Cerebellar nuclear complex (tissue), 1 donor: ENCODE measurements at regions not wholly inside any gene's neighbourhood (a gene's known extent, or its start where the extent isn't known, plus 50 kb on each side); places are given as distances from the start of the nearest gene placed in this dataset.
"Not testable (repeated sequence)": the region's sequence is repeated elsewhere in the genome, so short reads cannot be mapped to it uniquely, and the experiment has no call there.

ENCODE experiments used
- DNase-seq, 2 experiments: peaks; one replicate each; lab custom pipeline; 2025; lab: John Stamatoyannopoulos, UW

DNA sequence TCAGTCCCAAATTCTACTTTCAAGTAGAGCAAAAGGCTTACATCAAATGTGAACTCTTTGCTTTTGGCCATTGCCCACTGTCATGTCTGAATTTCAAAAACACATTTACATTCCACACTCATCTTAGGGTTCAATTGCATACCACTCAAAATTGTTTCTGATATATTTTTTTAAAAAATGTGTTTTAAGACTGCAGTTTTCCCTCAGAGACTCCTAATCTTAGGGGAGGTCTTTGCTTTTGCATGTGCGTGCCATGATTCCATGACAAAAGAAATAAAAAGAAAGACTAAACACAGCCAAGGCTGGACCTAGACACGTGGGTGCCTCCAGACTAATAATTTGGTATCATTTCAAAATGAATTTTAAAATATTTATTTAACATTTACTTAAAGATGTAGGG is 396.8 kb upstream of the RASGRP1 start:
- DNase-seq, result no peak

DNA sequence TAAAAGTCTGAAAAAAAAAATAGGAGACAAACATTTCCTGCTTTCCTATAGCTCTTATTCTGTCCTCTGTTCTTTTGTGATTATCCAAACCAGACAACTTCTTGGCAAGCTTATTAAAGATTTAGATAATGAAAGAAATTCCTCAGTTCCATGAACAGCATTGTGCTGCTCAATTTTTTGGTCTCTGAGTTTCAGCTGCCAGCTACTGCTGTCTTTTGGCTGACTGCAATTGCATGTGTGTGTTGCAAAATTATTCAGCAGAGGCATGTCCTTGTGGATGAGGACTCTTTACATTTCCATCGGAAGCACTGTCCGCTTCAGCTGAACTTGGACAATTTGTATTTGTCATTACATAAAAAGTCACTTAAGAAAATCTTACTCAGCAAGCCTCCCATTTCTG is 397.3 kb upstream of the RASGRP1 start:
- DNase-seq, result no peak

DNA sequence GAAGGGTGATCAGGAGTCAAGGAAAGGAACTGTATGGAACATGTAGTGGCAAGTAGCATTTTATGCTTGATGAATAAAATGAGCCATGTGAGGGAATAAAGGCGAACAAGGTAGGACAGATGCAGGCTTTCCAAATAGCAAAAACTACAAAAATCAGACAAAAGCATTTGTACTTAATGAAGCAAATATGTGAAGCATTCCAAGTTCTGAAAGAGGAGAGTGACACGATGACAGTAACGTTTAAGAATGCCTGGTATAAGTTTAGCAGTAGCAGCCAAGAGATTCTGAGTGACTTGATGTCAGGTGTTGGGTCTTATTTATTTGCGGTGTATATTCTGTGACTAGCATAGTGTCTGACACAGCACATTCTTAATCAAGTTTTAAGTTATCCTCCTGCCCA is 408.2 kb upstream of the RASGRP1 start:
- no peak for DNase-seq

DNA sequence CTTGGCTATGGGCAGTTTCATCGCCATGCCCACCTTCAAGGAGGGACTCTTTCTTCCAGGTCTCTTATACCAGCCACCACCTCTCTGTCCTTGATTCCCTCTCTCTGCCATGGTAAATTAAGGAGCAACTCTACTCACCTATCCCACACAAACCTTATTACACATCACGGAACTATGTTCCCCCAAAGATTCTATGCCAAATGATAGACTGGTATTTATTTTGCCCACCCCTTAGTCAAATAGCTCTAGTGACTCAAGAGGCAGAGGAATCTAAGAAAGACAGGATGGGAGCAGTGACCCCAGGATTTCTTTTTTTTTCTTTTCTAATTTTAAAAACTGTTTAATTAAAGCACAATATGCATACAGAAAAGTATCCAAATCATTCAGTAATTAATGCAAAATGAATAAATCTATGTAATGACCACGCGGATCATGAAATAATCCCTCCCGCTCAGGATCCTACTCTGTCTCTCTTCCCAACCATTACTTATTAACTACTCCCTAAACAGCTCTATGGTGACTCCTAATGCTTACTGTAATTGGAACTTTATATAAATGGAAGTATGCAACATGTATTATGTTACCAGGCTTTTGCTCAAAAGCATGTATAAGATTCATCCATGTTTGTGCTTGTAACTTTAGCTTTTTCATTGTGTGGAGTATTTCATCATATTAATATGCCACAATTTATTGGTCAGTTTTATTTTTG is 410.8 kb upstream of the RASGRP1 start:
- no peak for DNase-seq

DNA sequence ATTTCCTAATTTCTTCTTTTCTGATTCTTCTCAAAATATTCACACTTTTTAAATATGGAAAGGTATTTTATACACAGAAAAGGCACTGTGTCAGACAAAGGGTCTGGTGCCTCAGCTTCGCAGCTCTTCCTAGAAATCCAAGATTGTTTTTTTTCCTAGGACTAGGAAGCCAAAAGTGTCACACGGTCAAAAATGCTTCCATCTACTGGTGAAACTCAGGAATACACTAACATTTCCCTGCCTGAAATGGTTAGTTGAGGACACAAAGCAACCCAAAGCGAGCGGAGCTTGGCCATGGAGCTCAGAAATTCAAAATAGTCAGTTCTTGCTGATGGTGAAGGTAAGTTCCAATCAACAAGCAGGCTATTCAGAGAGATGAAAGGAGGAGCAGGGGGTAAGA is 426.5 kb upstream of the RASGRP1 start:
- no peak for DNase-seq

DNA sequence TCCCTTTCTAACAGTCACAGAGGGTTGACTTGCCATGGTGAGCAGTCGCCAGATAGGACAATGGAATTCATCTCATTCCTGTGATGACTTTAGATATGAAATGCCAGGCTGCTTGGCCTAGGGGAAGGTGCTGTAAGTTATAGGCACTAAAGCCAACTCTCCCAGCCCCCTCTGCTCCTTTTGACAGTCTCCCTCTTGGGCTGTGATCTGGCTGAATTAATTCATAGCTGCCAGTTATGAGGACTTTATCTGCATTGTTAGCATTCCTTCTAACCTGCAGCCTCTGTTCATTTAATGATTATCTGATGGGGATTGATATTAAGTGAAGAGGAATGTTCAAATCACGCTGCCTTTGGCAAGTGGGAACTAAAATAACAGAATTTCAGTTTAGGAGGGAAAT is 427.1 kb upstream of the RASGRP1 start:
- DNase-seq, result no peak

DNA sequence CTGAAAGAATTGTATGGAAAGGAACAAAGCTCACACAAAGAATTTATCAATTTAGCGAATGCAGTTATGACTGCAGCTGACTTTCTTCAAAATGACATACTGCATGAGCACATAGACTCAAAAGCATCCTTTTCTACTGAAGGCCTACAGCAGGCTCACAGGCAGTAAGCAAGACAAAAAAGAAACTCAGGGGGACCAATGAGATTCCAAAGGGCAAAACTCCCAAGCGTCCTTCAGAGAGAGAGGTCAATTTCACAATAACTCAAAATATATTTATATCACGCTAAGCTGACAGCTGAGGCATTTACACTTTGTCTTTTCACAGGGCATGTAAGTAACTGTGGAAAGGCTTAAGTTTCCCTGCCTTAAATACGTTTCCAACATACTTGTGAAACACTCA is 427.9 kb upstream of the RASGRP1 start:
- DNase-seq, result no peak

DNA sequence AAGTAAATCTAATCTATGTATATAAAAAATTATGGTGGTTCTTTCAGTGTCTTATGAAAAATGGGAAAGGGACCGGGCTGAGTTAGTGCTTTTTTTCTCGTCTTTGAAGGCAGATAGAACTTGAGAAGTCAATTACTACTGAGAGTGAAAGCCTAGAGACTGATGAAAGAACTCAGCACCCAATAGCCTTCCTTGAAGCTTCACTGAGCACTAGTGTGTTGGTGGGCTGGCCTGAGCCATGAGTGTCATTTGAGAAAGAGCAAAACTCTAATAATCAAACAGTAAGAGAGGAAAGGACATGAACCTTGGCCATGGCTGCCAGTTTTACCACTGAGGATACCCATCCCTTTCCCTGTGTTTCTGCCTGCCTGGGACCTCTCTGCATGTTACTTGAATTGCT is 428.3 kb upstream of the RASGRP1 start:
- no peak for DNase-seq

DNA sequence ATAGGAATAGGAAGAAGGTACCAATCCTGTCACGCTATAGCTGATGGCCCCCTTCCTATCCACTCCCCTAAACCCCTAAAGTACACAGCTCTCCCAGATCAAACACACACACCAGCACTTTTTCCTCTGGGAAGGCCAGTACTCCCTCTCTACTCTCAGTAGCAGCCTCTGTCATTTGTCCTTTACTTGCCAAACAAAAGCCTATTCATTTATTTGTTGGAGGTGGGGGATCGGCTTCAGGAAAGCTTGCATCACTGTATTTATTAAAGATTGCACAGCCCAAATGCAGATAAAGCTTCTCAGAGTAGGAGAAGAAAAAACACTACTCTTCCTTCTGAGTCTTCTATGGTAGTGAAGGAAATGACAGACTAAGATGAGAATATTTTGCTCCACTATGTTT is 429.7 kb upstream of the RASGRP1 start:
- DNase-seq, result no peak

DNA sequence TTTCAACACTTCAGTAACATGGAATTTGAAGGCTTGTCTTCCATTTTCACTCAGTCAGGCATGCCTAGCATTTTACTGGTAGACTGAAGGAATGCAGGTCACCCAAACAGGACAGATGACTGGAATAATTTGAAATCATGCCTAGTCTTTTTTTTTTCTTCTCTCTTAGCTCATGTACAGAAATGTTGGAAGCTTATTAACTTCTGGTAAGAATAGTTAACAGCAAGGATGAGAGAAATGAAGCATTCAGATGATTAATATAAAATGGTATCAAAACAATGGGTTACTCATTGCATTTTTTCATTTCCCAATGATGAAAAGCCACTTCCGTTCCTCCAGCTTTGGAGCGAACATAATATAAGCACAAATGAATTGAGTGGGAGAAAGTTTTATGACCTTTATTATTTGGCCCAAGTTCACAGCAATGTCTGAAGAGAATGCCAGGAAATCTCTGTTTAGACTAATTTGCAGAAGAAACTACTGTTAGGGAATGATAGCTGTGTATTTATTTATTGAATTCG is 431.6 kb upstream of the RASGRP1 start:
- DNase-seq, result no peak

DNA sequence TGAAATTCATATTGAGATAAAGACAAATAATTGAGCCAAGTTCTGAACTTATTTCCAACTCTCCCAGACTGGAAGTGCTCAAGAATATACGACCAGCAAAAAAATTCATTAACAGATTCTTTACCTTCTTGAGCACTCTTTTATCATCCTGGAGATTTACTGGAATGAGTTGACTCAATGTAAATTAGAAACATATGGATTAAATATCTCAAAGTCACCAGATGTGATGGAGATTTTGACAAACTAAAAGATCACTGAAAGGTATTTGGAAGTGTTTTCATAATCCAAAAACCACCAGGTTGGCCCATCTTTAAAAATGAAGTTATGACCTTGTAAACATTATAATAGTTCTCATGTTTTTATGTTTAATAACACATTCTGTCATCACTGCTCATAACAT is 433.2 kb upstream of the RASGRP1 start:
- DNase-seq, result no peak

DNA sequence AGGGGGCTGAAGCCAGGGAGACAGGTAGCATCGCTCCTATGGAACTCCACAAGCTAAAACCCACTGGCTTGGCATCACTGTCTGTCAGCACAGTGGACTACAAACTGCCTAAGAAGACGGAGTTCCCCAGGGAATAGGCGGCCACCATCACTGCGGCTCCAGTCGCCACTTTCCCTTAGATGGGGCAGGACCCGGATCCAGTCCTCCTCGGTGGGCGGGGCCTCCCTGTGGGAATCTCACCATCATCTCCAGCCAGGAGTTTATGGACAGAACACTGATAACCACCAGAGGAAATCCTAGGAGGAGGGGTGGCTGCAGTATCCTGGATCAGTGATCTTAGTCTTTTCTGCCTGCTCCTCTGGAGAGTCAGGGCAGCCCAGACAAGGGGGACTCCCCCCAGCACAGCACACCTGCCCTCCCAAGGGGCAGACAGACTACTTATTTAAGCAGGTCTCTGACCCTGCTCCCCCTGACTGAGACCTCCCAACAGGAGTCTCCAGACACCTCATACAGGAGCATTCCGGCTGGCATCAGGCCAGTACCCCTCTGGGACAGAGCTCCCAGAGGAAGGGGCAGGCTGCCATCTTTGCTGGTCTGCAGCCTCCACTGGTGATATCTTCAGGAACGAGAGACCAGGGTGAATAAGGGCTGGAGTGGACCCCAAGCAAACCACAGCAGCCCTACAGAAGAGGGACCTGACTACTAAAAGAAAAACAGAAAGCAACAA is 435.6 kb upstream of the RASGRP1 start:
- DNase-seq, result no peak

DNA sequence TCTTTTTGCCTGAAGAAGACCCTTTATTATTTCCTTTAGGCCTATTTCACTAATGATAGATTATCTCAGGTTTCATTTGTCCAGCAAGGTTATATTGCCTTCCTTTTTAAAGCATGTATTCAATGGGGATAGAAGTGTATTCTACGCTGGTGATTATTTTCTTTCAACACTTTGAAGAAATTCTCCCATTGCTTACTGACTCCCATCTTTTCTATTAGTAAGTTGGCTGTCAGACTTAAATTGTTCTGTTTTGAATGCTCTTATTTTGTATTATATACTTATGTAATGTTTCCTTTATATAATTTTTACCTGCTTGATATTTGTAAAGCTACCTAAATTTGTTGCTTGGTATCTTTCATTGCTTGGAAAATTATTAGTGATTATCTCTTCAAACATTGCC is 445.1 kb upstream of the RASGRP1 start:
- no peak for DNase-seq

DNA sequence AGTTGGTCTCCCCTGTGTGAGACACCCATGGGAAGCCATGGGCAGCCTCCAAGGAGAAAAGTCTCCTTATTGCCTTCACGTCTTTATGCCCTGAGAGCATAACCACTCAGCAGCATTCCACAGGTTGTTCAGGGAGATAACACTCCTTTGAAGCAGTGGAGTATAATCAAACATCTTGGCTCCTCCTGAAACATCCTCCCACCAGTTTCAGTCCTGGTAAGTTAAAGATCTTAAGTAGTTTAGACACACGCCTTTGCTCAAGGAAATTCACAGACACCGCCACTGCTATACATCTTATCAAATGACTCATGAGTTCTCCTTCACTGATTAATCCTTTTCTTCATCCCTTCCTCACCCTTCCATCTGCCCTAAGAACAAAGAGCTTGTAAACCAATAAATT is 446.5 kb upstream of the RASGRP1 start:
- DNase-seq, result not testable (repeated sequence)

DNA sequence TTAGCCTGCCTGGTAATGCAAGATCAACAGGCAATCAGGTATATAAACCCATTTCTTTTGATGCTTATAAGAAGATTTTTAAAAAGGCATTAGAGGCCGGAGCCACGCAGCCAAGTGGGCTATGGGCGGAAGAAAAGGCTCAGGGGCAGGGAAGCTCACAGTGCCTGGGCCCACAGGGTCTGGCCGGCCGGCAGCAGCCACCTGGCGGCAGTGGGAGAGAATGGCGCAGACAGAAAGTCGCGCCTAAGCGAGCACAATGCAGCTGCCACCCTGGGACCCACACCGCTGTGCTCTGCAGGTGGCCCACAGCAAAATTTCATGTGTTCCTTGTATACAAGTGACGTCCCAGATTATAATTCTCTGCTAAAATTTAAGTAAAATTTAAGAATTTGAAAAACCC is 448.6 kb upstream of the RASGRP1 start:
- DNase-seq, result no peak

DNA sequence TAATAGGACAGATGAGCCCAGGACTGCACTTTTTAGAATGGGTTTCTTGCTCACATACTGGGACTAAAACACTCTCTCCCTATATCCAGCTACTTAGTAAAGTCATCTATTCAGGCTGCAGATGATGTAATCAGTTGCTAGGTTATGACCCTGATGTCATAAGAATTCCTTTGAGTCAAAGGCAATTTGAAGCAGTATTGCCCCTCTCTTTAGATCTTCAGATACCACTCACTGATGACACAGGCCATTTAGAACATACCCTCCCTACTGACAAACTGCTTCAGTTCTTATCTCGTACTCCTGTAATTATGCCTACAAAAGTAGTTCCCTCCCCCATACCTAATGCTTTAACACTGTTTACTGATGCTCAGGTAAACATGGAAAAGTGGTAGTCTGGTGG is 450.1 kb upstream of the RASGRP1 start:
- no peak for DNase-seq

DNA sequence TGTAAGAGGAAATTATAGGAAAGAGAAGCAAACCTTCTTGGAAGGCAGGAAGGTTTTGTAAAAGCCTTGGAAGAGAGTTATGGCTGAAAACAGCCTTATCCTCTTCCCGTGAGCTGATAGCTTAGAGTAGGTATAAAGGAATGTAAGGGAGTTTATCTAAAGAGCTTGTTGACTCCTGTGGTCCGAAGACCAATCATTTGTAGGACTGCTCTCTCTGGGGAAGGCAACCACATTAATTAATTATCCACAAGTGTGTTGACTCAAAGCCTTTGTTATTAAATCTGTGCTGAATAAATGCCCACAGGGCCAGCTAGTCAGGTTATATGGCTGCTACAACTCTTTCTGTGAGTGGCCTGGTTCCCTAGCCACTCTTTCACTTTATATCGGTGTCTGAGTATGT is 452.1 kb upstream of the RASGRP1 start:
- no peak for DNase-seq

DNA sequence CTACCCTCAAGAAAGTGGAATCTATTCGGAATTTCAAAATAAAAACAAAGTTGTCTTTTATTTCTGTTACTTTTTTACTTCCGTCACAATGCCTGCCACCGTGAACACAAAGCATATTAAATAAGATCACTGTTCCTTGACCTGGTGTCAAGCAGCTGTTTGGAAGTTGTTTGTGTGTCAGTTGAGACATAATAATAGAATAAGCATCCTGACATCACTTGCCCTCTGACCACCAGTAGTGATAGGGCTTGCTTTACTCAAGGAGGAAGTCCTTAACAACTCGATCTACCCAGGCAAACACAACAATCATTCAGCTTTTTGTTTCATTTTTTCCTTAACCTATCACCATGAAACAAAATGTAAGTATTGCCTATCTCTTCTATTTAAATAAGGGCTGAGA is 454.4 kb upstream of the RASGRP1 start:
- DNase-seq, result no peak

DNA sequence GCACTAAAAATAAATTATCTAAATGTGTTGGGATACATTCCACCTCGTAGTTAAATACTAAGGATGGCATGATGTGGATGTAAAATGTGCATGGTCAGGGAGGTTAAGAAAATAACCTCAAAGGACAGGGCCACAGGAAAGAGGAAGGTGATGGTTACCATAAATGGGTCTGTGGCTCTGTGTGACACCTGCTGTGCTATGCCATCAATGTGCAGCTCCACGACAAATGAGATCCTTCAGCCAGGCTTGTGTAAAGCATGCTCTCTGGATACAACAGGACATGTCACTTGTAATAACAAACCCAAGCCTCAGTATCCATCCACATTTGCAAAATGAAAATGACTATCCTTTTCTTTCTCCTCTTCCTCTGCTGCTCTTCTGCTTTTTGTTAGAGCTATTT is 456.7 kb upstream of the RASGRP1 start:
- DNase-seq, result no peak

DNA sequence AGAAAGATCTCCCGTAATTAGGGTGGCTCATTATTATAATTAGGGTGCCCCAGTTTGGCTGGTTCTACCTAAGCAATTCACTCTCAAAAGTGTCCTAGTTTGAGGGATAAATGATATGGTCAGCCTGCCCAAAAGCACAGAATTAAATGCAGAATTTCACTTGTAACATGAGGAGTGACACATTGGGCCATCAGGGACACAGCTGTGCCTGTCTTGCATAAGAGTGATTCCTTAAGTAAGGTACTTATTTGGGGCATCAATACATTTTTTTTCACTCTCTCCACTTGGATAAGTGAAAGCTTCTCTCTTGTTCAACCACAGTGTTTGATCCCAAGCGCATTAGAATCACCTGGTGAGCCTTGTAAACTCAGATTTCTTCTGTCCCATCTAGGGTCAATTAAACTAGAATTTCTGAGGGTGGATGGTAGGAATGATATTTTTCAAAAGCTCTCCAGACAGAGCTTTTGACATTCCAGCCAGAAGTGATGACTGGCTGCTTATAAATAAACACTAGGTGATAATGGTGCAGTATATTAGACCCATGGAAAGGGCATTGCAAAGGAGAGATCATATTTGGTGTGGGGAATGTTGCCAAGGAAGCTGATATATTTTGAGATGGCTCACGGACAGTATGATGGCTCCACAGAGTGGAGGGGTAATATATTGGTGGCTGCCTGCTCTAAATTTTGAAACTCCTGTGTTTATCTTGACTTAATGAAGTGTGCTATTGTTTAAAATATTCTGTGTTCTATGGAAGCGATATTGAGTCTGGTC is 458.1 kb upstream of the RASGRP1 start:
- DNase-seq, result no peak

DNA sequence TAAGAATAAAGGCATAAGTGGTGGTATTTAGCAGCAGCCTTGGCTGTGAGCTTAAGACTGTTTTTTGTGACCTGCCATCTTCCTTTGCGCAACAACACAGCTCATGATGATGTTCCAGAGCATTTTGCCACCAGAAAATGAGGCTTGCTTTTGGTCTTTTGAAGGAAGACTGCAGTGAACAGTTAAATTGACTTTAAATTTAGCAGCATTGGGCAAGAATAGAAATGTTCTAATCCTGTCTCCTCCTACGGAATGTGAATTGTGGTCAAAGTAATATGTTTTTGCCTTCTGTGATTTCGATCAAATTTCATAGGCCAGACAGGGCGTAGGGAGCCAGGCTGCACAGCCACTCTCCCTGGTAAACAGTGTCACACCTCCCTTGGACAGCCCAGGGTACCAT is 460.7 kb upstream of the RASGRP1 start:
- DNase-seq, result no peak

DNA sequence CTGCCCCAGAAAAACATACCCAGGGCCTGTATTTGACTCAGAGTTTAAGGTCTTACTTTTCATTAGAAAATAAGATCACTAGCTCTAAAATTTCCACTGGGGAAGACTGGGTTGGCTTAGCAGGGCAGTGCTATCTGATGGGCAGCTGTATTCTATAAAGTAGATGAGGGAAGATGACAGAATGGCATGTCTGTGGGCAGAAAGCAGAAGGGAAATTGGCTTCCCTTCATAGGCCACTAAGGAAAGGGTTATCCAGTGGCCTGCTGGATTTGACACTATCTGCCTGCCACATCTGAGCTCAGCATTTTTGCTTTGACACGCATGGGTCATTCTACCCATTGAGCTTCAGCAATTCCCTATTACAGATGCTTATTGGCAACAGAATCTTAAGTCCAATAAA is 461.3 kb upstream of the RASGRP1 start:
- no peak for DNase-seq

DNA sequence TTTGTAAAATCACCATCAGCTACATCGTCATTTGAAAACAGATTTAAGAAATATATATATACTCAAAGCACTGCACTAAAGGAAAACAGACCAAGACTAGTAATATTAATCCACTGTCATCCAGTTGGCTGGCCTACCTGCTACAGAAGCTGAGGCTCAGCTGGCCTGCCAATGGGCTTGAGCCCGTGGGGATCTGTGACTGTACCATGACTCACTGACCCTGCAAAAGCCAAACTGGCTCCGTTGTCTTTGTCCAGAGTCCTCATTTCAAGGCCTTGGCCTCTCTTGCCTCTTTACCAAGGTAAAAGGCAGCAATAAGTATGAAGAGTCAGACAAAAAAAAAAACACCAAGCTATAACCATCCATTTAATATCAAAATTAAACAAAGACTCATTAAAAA is 463.5 kb upstream of the RASGRP1 start:
- no peak for DNase-seq
